VCaP (cell line): ENCODE measurements at regions not wholly inside any gene's neighbourhood (a gene's known extent, or its start where the extent isn't known, plus 50 kb on each side); places are given as distances from the start of the nearest gene placed in this dataset.

Experiments
- H3K27ac ChIP-seq: fragments of 450-650 bp; 2 replicates; pipeline ENCODE4 v1.5.1; 2017
- TF ChIP-seq, protein P1 (sequence below): fragments of 450-650 bp; conservative IDR thresholded peaks from 2 replicates; pipeline ENCODE4 v1.5.1; 2017; ENCODE audit warnings: mild to moderate bottlenecking, moderate library complexity

DNA sequence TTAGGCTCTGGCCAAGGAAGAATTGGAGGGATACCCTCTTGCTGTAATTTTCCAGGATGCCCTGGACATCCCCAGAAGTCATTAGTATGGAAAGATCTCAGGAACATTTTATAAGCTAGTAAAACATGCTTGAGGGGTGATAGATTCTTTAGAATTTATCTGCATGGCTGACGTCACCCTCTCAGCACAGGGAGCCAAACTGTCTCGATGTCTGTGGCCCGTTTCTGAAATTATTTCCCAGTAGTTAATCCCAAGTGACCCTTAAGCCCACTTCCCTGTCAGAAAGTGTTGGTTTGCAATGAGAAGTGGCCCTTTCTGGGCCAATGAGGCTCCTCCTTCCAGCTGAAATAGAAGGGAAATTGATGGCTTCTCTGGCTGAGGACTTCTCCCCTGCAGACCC, 184.5 kb upstream of the BMPER start:
- TF ChIP-seq, protein P1, sequence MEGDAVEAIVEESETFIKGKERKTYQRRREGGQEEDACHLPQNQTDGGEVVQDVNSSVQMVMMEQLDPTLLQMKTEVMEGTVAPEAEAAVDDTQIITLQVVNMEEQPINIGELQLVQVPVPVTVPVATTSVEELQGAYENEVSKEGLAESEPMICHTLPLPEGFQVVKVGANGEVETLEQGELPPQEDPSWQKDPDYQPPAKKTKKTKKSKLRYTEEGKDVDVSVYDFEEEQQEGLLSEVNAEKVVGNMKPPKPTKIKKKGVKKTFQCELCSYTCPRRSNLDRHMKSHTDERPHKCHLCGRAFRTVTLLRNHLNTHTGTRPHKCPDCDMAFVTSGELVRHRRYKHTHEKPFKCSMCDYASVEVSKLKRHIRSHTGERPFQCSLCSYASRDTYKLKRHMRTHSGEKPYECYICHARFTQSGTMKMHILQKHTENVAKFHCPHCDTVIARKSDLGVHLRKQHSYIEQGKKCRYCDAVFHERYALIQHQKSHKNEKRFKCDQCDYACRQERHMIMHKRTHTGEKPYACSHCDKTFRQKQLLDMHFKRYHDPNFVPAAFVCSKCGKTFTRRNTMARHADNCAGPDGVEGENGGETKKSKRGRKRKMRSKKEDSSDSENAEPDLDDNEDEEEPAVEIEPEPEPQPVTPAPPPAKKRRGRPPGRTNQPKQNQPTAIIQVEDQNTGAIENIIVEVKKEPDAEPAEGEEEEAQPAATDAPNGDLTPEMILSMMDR = no peak
- H3K27ac ChIP-seq = no peak overlapping the region

DNA sequence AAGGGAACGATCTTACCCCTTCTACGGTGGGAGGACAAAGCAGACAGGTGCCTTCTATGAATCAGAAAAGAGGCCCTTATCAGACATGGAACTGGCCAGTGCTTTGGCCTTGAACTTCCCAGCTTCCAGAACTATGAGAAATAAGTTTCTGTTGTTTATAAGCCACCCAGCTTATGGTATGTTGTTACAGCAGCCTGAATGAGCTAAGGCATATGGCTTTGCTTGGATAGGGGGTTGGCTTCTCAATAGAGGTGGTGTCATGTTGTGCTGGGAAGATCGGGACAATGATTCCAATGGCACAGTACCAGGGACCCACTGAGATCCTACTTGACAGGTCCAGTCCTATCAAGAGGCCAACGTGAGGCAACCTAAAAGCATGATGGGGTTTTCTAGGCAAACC, 183.4 kb upstream of the BMPER start:
- no peak overlapping the region for H3K27ac ChIP-seq
- TF ChIP-seq, protein P1 = no peak

DNA sequence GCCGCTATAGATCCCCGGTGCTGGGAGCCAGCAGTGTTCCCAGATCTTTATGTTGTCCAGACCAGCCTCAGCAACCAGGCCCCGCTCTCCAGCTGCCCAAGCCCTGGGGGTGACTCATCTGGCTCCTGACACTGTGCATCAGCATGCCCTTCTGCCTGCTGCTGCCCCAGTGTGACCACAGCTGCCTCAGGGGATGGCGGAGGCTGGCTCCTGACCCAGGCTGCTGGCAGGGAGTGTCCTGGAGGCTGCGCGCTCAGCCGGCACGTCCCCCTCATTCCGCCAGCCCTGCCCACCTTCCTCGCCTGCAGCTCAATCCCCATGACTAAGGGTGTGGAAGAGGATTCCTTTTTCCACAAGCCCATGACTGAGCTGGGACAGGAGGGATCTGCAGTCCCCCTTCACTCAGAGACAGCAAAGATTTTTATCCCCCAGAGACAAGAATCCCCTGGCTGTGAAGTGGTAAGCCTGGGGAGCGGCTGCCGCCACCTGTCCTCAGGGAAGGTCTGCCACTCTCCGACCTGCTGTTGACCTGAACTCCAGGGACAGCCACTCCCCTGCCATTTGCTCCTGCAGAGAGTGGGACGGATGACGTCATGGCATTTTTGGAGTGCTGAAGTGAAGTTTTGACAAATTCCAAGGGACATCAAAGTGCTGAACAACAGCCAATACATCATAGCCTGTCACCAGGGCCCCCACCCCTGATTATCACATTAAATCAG, 182.8 kb upstream of the BMPER start:
- no peak overlapping the region for H3K27ac ChIP-seq
- TF ChIP-seq, protein P1 = no peak

DNA sequence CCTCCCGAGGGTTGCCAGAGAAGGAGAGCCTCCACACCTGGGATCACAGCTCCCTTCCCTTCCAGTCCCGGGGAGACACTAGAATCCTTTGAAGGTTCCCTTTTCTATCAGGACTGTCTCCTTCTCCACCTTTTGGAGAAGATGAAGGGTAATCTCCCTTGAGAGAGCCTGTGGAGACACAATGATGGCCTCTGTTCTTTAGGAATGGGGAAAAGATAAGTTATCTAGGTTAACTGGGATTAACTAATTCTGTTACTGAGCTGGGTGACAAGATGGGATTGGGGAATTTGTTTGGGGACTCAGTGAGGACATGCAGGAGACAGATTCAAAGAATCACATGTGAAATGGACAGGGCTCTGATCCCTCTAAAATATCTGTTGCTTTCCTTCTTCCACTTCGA, 181.1 kb upstream of the BMPER start:
- TF ChIP-seq, protein P1 = no peak
- no peak overlapping the region for H3K27ac ChIP-seq

DNA sequence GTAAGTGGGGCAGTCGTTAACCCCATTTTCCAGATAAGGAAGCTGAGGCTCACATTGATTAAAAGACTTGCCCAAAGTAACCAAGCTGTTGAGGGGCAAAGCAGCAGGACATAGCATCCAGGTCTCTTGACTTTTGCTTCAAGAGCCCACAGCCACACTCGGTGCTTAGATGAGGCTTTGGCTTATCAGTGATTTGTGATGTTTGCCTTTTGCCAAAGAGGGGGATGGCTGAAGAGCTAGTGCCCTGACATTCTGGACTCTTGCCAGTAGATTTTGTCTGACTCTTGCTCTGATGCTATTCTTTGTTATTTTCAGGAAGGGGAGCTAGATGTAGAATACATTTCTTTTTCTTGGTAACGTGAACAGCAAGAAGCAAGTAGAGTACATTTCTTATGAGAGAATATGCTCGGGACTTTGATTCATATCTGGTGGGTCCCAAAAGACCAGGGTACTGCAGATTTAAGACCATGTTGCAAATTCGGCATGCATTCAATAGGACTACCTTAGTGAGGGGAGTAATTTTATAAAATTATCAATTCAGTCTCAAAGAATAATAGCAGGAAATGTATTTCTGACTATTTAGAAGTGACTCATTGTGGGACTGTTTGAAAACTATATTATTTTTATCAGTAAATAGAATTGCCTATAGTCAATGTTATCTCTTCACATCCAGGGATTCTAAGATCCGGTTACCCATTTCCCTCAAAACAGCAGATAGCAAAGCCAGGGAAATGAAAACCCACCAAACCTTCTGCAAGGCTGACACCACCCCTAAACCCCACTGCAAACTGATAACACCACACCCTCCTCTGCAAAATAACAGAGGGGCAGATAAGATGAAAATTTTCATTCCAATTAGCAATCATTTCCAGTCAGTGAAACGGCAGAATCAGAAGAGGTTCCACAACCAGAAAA, 180.0 kb upstream of the BMPER start:
- no peak overlapping the region for H3K27ac ChIP-seq
- TF ChIP-seq, protein P1 = no peak

DNA sequence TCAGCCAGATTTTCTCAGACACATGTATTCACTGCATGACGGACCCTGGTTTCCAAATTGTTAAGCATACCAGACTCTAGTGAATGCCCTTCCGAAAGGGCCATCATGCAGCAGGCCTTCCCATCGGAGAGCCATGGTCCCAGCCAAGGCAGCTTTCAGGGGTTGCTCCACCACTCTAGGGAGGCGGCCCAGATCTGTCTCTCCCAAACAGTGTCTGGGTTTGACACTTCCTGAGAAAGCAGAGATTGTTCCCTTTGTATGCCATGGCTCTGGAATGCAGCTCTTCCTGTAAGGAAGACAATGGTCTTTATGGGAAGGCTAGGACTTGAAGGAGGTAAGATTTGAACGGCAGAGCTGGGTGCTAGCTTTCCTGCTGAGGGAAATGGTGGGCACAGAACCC, 178.8 kb upstream of the BMPER start:
- no peak overlapping the region for H3K27ac ChIP-seq
- TF ChIP-seq, protein P1 = no peak

DNA sequence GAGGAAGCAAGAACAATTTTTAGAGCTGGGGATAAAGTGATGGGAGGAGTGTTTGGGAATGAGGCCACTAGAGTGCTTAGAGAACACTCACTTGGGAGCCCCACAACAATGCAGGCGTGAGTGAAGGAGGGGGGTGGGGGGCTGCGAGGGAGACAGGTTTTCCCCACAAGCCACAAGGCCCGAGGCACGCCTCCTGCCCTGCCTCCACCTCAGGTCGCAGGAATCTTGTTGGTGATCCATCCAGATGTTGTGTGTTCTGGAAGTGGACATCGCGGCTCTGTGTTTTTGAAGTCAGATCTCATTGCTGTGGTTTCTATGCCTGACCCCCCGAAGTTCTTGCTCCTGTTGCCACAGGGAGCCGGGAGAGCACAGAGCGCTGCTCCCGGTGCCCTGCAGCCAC, 178.0 kb upstream of the BMPER start:
- H3K27ac ChIP-seq = no peak overlapping the region
- TF ChIP-seq, protein P1 = no peak
